Tibial nerve (tissue), 4 donors: ENCODE measurements at regions not wholly inside any gene's neighbourhood (a gene's known extent, or its start where the extent isn't known, plus 50 kb on each side); places are given as distances from the start of the nearest gene placed in this dataset.

Experiments used
- DNase-seq, 2 donors: peaks; one replicate each; pipeline ENCODE4 v3.0.0-alpha.2; 2019; ENCODE audit warnings: low spot score in 2 of 2
- H3K27ac ChIP-seq, 4 donors: fragments of 200-600 bp; sonication (generic) in 3 of 4; one replicate each; pipeline ENCODE4 v1.5.1; 2017 to 2019; ENCODE audit warnings: mild to moderate bottlenecking in 1 of 4
- H3K27me3 ChIP-seq, 2 donors: fragments of 200-600 bp; sonication (generic) in 1 of 2; one replicate each; pipeline versions ENCODE4 v1.5.1 to v1.6.0; 2017 to 2019
- H3K36me3 ChIP-seq, 3 donors: fragments of 200-600 bp; sonication (generic); one replicate each; pipeline ENCODE4 v1.5.1; 2018 to 2019
- H3K4me1 ChIP-seq, 4 donors: fragments of 200-600 bp; sonication (generic) in 3 of 4; one replicate each; pipeline ENCODE4 v1.5.1; 2017 to 2019
- H3K4me3 ChIP-seq, 4 donors: fragments of 200-600 bp; sonication (generic) in 3 of 4; one replicate each; pipeline ENCODE4 v1.5.1; 2017 to 2019; ENCODE audit warnings: mild to moderate bottlenecking in 1 of 4, moderate library complexity in 1 of 4
- H3K9me3 ChIP-seq, 4 donors: fragments of 200-600 bp; sonication (generic) in 3 of 4; one replicate each; pipeline ENCODE4 v1.5.1; 2017 to 2019
- EP300 ChIP-seq, 2 donors: sonication (generic); formaldehyde crosslinking; IDR thresholded peaks; one replicate each; pipeline ENCODE4 v1.6.1; 2017; ENCODE audit warnings: antibody characterized with exemption in 2 of 2, mild to moderate bottlenecking in 1 of 2
- POLR2A ChIP-seq, 2 donors: fragments of 450-650 bp; IDR thresholded peaks; one replicate each; pipeline ENCODE4 v1.6.1; 2017; ENCODE audit warnings: antibody characterized with exemption in 2 of 2, mild to moderate bottlenecking in 2 of 2, moderate library complexity in 2 of 2
- WGBS, 2 donors: methylation state at CpG; one replicate each; pipeline ENCODE4 v1.1.5; 2018; 5-methylcytosine and 5-hydroxymethylcytosine counted together
- TF ChIP-seq, protein P1 (sequence below), 5 experiments: fragments of 200-600 bp in 3 of 5; fragments of 450-650 bp in 2 of 5; sonication (generic) in 3 of 5; IDR thresholded peaks; one replicate each; pipeline ENCODE4 v1.5.1; 2016 to 2019; ENCODE audit warnings: antibody characterized with exemption in 5 of 5, mild to moderate bottlenecking in 3 of 5, moderate library complexity in 2 of 5

DNA sequence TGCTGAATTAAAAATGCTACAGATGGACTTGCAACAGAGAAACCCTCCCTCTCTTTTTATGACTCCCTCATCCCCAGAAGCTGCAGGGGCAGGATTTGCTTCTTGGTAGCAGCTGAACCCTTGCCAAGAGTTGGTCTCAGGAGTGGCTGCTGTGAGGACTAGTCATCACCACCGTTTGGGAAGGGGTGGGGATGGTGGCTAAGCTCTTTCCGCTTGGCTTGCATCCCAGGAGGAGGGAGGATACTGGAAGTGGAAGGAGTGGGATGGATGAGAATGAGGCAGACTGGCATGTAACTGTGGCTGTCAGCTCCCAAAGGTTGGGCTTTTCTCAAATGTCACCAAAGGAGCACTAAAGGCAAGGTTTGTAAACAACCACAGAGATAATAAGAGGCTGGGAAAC is 50.8 kb upstream of the COL24A1 start:
- Histone ChIP-seq H3K9me3 (no peaks in the 10 kb centered on the region), H3K4me3 (no peak overlapping the region), H3K36me3 (no peaks in the 10 kb centered on the region), H3K27ac (no peak overlapping the region), H3K27me3 (no peaks in the 10 kb centered on the region), H3K4me1 (no peaks in the 10 kb centered on the region)
- no peak for DNase-seq
- WGBS, 2 donors = 27 to 32% methylated on average over 2 of the region's 2 CpGs
- TF ChIP-seq EP300 (IDR thresholded peaks at IDR 0.05) = no peak
- no peak for TF ChIP-seq POLR2A (IDR thresholded peaks at IDR 0.05)
- TF ChIP-seq, protein P1, sequence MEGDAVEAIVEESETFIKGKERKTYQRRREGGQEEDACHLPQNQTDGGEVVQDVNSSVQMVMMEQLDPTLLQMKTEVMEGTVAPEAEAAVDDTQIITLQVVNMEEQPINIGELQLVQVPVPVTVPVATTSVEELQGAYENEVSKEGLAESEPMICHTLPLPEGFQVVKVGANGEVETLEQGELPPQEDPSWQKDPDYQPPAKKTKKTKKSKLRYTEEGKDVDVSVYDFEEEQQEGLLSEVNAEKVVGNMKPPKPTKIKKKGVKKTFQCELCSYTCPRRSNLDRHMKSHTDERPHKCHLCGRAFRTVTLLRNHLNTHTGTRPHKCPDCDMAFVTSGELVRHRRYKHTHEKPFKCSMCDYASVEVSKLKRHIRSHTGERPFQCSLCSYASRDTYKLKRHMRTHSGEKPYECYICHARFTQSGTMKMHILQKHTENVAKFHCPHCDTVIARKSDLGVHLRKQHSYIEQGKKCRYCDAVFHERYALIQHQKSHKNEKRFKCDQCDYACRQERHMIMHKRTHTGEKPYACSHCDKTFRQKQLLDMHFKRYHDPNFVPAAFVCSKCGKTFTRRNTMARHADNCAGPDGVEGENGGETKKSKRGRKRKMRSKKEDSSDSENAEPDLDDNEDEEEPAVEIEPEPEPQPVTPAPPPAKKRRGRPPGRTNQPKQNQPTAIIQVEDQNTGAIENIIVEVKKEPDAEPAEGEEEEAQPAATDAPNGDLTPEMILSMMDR (IDR thresholded peaks at IDR 0.05) = no peak
